Heart right ventricle (tissue), 16 donors: ENCODE measurements at regions not wholly inside any gene's neighbourhood (a gene's known extent, or its start where the extent isn't known, plus 50 kb on each side); places are given as distances from the start of the nearest gene placed in this dataset.

Experiments
- ATAC-seq, 8 donors: fragments of 200-7000 bp; cut with Tn5 transposase; one replicate each; pipeline ENCODE4 v1.9.1; 2020; ENCODE audit warnings: mild to moderate bottlenecking in 8 of 8, moderate library complexity in 8 of 8, moderate number of reproducible peaks in 1 of 8
- DNase-seq, 2 donors: peaks; one replicate each; pipeline ENCODE4 v3.0.0-alpha.2; 2020
- H3K27ac ChIP-seq, 10 donors: fragments of 200-600 bp; sonication (generic) in 2 of 10; one replicate each; pipeline versions ENCODE4 v1.5.0 to v1.8.0; 2020 to 2022; ENCODE audit warnings: mild to moderate bottlenecking in 3 of 10
- H3K27me3 ChIP-seq, 7 donors: fragments of 200-600 bp; one replicate each; pipeline ENCODE4 v1.8.0; 2021 to 2022; ENCODE audit warnings: mild to moderate bottlenecking in 2 of 7
- H3K36me3 ChIP-seq, 9 donors: fragments of 200-600 bp; sonication (generic) in 1 of 9; one replicate each; pipeline versions ENCODE4 v1.5.0 to v1.8.0; 2020 to 2022; ENCODE audit warnings: mild to moderate bottlenecking in 2 of 9
- H3K4me1 ChIP-seq, 9 donors: fragments of 200-600 bp; sonication (generic) in 1 of 9; one replicate each; pipeline versions ENCODE4 v1.5.0 to v1.8.0; 2020 to 2022; ENCODE audit warnings: mild to moderate bottlenecking in 4 of 9
- H3K4me3 ChIP-seq, 10 donors: fragments of 200-600 bp; sonication (generic) in 2 of 10; one replicate each; pipeline versions ENCODE4 v1.5.0 to v1.8.0; 2020 to 2022; ENCODE audit warnings: mild to moderate bottlenecking in 7 of 10, moderate library complexity in 2 of 10
- H3K9me3 ChIP-seq, 11 donors: fragments of 200-600 bp in 10 of 11; sonication (generic) in 2 of 11; one replicate each; pipeline versions ENCODE4 v1.5.0 to v1.8.0; 2013 to 2022; ENCODE audit warnings: mild to moderate bottlenecking in 2 of 11, control low read depth in 1 of 11, moderate library complexity in 1 of 11
- CTCF ChIP-seq, 9 donors: fragments of 200-600 bp; sonication (generic) in 2 of 9; IDR thresholded peaks; one replicate each; pipeline versions ENCODE4 v1.5.0 to v1.8.0; 2021 to 2022; ENCODE audit warnings: antibody characterized with exemption in 9 of 9, mild to moderate bottlenecking in 5 of 9, moderate library complexity in 1 of 9
- WGBS, 2 donors: extraction: QIAGEN DNeasy Blood & Tissue Kit; methylation state at CpG; one replicate each; pipeline ENCODE4 v1.1.7; 2013; ENCODE audit warnings: inconsistent platforms in 1 of 2; 5-methylcytosine and 5-hydroxymethylcytosine counted together
- intact Hi-C, 10 donors: fragments of 100-400 bp; cut with DNase I; formaldehyde crosslinking; loops; one replicate each; pipeline versions ENCODE4 v1.11.1 to v1.14.2; 2022
- donor health status: Arrhythmogenic right ventricular cardiomyopathy.
- donor health status: ischemic (EF 13 %, LVEDD 7.1; RV severe dilation, severe dysfunction).
- donor health status: healthy with polysubstance abuse.
- donor health status: DM: no; HTN: yes; CAD: no.
- donor health status: DM: no; HTN: no; CAD: no.
- donor health status: ischemic (EF 25% LVEDD 6.9; RV normal size, moderate dysfunction).
- donor health status: ischemic (EF 25% LVEDD 5.7; RV mildly dilated, moderate dysfunction).
- donor health status: healthy.
- donor health status: DM: yes; HTN: yes; CAD: no.
- donor health status: Ischemic cardiomyopathy.
- donor health status: ischemic (EF 35%, LVEDD 5.7; RV mildly dilated, moderate dysfunction).
- donor health status: nonischemic (EF 11% LVEDD 7.7; RV severe dilation, severe dysfunction).
- donor health status: DM: yes; HTN: yes; CAD: no.
- donor health status: PGD.
- donor health status: ischemic (EF 29% LVEDD 5.4; RV normal size, mild dysfunction).
- donor health status: nonischemic (EF 23%, LVEDD 6.1; RV moderate dilation, normal function).

GRCh38 chr22:49255154-49255553 lies 572.5 kb downstream of the BRD1 start:
- H3K4me1 ChIP-seq = no peaks in the 10 kb centered on the region
- H3K36me3 ChIP-seq = no peaks in the 10 kb centered on the region
- no peak for DNase-seq
- intact Hi-C loops = no loop called here
- WGBS, 2 donors = 75 to 77% methylated on average over 11 of the region's 11 CpGs
- H3K9me3 ChIP-seq = no peaks in the 10 kb centered on the region
- TF ChIP-seq CTCF (IDR thresholded peaks at IDR 0.05) = no peak
- no peak for ATAC-seq
- peaks cover 0 to 34% (median 13%) of the 10 kb centered on the region in 7 donors for H3K27me3 ChIP-seq
- no peak overlapping the region for H3K4me3 ChIP-seq
- no peak overlapping the region for H3K27ac ChIP-seq

GRCh38 chr22:49253656-49254055 lies 574.0 kb downstream of the BRD1 start:
- ATAC-seq = no peak
- Histone ChIP-seq H3K27ac (no peak overlapping the region), H3K9me3 (no peaks in the 10 kb centered on the region), H3K36me3 (no peaks in the 10 kb centered on the region), H3K27me3 (peaks cover 0 to 34% (median 13%) of the 10 kb centered on the region in 7 donors), H3K4me1 (no peaks in the 10 kb centered on the region), H3K4me3 (no peak overlapping the region)
- intact Hi-C loops = no loop called here
- no peak for TF ChIP-seq CTCF (IDR thresholded peaks at IDR 0.05)
- 77 to 88% methylated on average over 6 of the region's 6 CpGs for WGBS, 2 donors
- no peak for DNase-seq

GRCh38 chr22:49251371-49251770 lies 576.3 kb downstream of the BRD1 start:
- Histone ChIP-seq H3K9me3 (no peaks in the 10 kb centered on the region), H3K36me3 (no peaks in the 10 kb centered on the region), H3K27ac (no peak overlapping the region), H3K4me3 (no peak overlapping the region), H3K27me3 (peaks cover 0 to 34% (median 13%) of the 10 kb centered on the region in 7 donors), H3K4me1 (no peaks in the 10 kb centered on the region)
- TF ChIP-seq CTCF (IDR thresholded peaks at IDR 0.05) = no peak
- no peak for ATAC-seq
- intact Hi-C loops = no loop called here
- 61 to 62% methylated on average over 6 of the region's 6 CpGs for WGBS, 2 donors
- DNase-seq = no peak

- H3K36me3 ChIP-seq = no peaks in the 10 kb centered on the region
- peaks cover 0 to 17% (median 0%) of the 10 kb centered on the region in 7 donors for H3K27me3 ChIP-seq
- H3K9me3 ChIP-seq = no peaks in the 10 kb centered on the region
- H3K27ac ChIP-seq = no peak overlapping the region
- no peaks in the 10 kb centered on the region for H3K4me1 ChIP-seq
- no peak overlapping the region for H3K4me3 ChIP-seq
- DNase-seq (no peak), ATAC-seq (no peak)
- intact Hi-C loops = loop anchor here in 1 of 10 donors (10.0 kb wide), 1 partner anchor 83 kb away; no protein-coding TSS in a partner anchor
- no peak for TF ChIP-seq CTCF (IDR thresholded peaks at IDR 0.05)
- WGBS, 2 donors = 79 to 81% methylated on average over 18 of the region's 18 CpGs
These were observed 580.3 kb downstream of the BRD1 start for GRCh38 chr22:49247194-49247924.
